ENCODE measurements at regions not wholly inside any gene's neighbourhood (a gene's known extent, or its start where the extent isn't known, plus 50 kb on each side); places are given as distances from the start of the nearest gene placed in this dataset.
A peak's percentile ranks its signal among the peaks of the same experiment; 100 is the strongest.
"Not testable (repeated sequence)": the region's sequence is repeated elsewhere in the genome, so short reads cannot be mapped to it uniquely, and the experiment has no call there.

DNA sequence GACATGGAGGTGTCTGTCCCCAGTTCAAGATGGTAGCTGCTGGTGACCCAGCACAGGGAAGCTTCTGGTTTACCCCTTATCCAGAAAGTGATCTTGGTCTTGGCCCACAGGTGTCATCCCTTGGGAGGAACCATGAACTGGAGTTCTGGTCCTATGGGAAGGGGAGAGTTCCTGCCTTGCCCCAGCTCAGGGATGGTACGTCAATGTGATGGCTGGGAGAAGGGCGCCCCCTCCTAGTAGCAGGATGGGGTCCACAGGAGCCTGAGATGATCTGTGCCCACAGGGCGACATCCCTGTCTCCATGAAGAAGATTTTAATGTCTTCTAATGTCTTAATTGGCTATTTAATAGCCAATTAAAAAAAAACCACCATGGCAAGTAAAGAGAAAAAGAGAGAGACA is 249.8 kb downstream of the SIPA1L2 start:
- DNase-seq, result no peak

DNA sequence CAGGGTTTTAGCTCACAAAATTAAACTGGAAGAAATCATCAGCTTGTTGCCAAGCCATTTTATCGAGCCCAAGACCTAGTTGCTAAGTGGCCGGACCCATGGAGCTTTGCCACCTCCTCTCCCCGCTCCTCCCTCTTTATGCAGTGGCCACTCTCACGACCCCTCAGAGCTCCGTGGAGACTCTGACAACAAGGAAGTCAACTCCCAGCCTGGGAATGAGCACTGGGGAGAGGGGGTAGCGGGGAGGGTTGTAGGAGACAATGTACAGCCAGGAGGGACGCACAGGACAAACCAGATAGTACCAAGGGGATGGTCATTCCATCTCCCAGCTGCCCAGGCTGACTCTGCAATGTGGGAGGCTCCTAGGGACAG is 250.9 kb downstream of the SIPA1L2 start:
- DNase-seq, result no peak

- DNase-seq, result no peak
Observed at GRCh38 chr1:232378266-232379062, 251.5 kb downstream of the SIPA1L2 start.

GRCh38 chr1:232377494-232377770 is 252.5 kb downstream of the SIPA1L2 start:
- DNase-seq, result peak; percentile 84

DNA sequence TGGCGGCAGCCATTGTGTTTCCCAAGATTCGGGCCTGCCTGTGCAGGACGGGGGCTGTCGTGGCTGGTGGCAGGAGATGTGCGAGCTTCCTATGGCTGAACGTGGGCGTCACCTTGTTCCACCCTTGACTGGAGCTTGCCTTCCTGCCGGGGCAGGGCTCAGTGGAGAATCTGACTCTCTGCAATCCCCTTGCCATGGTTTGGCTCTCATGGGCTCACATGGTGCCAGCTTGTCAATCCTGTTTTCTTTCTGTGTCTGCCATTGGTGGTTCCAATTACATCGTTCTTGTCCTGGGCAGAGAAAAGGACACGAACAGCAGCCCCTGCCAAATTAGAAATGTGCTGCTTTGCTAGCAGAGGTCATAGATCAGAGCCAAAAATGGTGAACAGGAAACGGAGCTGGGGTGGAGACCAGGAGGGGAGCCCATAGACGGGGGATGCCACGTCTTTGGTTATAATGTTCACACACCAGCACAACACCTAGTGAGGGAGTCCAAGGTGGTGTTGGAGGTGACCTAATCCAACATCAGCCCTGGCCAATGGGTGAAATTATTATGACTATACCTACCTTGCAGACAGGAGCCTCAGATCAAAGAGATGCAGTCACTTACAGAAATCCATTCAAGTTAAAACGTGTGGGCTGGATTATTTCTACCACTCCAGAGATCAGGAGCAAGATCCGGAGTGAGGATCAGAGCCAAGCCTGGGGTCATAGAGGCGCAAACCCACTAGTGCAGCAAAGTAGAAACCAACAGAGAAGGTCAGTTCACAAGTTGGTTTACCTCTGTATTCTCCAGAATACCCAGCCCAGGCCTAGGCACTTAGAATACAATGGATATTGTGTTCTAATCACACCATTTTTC is 253.1 kb downstream of the SIPA1L2 start:
- DNase-seq, result no peak

GRCh38 chr1:232372841-232373440 is 257.0 kb downstream of the SIPA1L2 start:
- DNase-seq, result peak; percentile 17

GRCh38 chr1:232372431-232372830 is 257.5 kb downstream of the SIPA1L2 start:
- DNase-seq, result no peak

DNA sequence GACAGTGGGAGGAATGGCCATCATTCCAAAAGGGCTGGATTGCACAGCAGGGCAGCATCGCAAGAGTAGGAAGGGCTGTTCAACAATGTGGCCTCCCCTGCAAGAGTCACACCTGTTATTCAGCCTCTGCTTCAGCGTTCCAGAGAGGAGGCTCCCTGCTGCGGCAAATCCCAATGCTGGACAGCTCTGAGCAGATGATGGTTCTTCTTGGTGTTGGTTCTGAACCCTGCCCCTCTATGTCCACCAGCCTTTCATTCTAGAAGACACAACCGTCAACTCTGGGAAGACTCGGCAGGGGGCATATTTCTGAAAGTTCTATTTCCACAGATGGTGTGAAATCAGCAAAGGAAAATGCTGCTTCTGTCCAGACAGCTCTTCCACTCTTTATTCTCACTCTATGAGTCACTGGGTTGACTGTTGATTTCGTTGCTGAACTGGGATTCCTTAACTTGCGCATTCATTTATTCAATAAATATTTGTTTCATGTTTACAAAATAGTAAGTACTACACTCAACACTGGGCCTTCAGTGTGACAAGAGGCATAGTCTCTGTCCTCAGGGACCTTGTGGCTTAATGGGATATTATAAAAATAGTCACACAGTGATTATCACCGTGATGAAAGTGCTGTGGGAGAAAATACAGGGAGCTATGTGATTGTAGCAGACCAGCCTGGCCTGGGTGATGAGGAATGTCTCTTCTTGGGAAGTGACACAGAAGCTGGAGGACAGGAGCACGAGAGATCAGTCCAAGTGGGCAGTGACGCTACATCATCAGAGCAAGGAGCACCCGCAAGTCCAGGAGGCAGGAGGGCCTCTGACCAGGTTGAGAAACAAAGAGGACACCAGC is 260.3 kb downstream of the SIPA1L2 start:
- no peak for DNase-seq

DNA sequence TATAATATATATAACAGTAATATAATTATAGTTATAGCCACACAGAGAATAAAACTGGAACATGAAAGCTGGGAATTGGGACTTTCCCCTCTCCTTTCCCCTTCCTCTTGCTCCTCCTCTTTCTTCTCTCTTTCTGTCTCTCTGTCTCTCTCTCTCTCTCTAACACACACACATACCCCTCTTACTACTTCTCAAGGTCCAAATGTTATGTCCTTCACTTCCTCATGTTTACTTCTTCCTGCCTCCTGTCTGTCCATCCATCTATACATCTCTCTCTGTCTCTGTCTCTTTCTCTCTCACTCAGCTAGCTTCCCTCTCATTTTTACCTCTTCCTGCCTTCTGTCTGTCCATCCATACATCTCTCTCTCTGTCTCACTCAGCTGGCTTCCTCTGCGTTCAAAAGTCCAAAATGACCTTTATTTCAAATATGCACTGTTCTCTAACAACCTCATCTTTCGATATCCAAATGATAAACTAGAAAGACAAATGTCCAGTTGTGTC is 261.1 kb downstream of the SIPA1L2 start:
- DNase-seq, result no peak

- DNase-seq, result no peak
Observed at GRCh38 chr1:232367293-232367692, 262.6 kb downstream of the SIPA1L2 start.

DNA sequence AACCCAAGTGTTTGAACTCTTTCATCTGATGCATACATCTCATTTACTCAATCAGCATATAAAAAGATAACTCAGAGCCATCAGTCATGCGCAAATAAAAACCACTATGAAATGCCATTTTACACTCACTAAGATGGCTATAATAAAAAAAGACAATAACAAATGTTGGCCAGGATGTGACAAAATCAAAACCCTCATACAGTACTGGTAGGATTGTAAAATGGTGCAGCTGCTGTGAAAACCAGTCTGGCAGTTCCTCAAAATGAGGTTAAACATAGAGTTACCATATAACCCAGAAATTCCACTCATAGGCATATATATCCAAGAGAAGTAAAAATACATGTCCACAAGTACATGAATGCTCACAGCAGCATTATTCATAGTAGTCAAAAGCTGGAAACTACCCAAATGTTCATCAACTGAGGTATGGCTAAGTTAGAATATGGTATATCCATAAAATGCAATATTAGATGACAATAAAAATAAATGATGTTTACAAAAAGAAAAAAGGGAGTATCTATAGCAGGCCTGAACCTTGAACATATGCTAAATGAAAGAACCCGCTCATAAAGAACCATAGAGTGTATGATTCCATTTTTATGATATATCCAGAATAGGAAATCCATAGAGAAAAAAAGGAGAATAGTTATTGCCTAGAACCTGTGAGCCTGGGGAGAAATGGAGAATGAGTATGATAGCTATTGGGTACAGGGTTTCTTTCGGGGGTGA is 265.1 kb downstream of the SIPA1L2 start:
- DNase-seq, result no peak

DNA sequence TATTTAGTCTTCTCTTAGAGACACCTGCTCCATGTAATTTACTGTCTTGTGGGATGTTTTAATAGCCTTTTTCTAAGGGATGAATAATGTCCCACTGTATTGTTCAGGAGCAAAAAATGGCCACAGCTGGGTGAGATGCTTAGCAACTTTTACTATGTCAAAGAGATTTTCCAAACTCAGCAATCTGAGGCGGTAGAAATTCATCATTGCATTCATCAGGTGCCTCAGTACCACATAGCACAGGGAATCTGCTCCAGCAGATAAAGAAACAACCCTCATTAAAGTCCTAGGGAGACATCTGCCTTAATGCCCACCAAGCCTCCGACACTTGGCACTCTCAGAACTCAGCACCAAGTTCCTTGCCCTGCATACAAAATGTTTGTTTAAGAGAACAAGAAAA is 266.9 kb downstream of the SIPA1L2 start:
- DNase-seq, result no peak

- DNase-seq, result no peak
Observed at GRCh38 chr1:232357416-232357815, 272.5 kb downstream of the SIPA1L2 start.

GRCh38 chr1:232355162-232356006 is 274.5 kb downstream of the SIPA1L2 start:
- DNase-seq, result no peak

DNA sequence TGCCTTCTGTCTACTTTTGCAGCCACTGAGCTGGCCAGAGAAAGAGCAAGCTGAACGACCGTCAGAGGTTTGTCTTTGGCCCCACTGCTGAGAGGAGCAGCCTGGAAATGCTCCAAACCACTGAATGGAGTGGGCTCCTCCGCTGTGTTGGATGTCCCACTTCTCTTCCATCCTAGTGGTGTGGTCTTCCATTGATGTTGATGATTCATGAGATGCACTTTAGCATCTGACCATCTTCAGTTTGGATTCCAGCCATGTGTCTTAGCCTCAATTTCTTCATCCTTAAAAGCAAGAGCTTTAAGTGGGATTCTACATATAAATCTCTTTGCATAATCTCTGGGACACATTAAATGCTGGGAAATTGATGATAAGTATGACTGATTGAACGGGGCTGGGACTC is 276.9 kb downstream of the SIPA1L2 start:
- no peak for DNase-seq

GRCh38 chr1:232352366-232352765 is 277.6 kb downstream of the SIPA1L2 start:
- DNase-seq, result no peak

DNA sequence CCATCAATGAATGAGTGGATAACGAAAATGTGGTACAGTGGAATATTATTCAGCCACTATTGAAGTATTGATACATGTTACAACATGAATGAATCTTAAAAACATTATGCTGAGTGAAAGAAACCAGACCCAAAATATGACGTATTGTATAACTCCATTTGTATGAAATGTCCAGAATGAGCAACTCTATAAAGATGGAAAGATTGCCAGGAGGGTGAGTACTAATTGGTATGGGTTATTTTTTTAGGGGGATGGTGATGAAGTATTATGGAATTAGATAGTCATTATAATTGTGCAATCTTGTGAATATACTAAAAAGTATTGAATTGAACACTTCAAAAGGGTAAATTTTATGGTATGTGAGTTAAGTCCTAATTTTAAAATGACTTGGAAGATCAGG is 278.6 kb downstream of the SIPA1L2 start:
- no peak for DNase-seq

DNA sequence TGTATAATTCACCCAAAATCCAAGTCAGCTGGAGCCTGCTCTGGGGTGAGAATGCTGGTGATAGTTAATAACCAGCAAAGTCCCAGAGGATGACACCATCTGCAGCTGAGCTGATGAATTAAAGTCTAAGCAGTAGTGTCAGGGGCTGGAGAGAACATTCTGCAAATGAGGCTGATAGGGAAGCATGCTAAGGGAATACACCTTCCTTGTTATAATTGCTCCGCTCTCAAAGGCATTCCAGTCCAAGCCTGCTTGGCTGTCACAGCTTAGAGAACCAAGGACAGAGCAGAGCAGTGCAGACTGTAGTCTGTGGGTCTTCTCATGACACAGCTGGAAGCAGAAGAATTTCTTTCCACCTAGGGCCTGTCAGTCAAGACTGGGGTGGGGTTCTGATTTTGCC is 283.1 kb downstream of the SIPA1L2 start:
- DNase-seq, result no peak

GRCh38 chr1:232344791-232345399 is 285.0 kb downstream of the SIPA1L2 start:
- no peak for DNase-seq

DNA sequence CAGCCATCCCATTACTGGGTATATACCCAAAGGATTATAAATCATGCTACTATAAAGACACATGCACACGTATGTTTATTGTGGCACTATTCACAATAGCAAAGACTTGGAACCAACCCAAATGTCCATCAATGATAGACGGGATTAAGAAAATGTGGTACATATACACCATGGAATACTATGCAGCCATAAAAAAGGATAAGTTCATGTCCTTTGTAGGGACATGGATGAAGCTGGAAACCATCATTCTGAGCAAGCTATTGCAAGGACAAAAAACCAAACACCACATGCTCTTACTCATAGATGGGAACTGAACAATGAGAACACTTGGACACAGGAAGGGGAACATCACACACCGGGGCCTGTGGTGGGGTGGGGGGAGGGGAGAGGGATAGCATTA is 285.7 kb downstream of the SIPA1L2 start:
- not testable (repeated sequence) for DNase-seq

GRCh38 chr1:232340446-232340845 is 289.5 kb downstream of the SIPA1L2 start:
- DNase-seq, result no peak

Data from dermis blood vessel endothelial cell (primary cell).